H1 (cell line): ENCODE measurements at regions not wholly inside any gene's neighbourhood (a gene's known extent, or its start where the extent isn't known, plus 50 kb on each side); places are given as distances from the start of the nearest gene placed in this dataset.

Experiments used
- CTCF ChIA-PET: fragments of 300-600 bp; sonication (Branson Sonifier 250); formaldehyde crosslinking; loops from one replicate; lab custom pipeline; 2021; ENCODE audit not compliant: partially characterized antibody; lab: Charles Lee
- POLR2A ChIA-PET: fragments of 300-600 bp; sonication (Branson Sonifier 250); formaldehyde crosslinking; loops from one replicate; lab custom pipeline; 2021; ENCODE audit warnings: inconsistent platforms; ENCODE audit not compliant: partially characterized antibody; lab: Charles Lee
- DNase-seq, 2 experiments: peaks; one replicate each; pipeline versions ENCODE4 v3.0.0 to v3.0.0-alpha.2; 2010 to 2022; ENCODE audit warnings: low spot score in 2 of 2, low read depth in 1 of 2, mixed read lengths in 1 of 2
- FAIRE-seq: peaks from 2 replicates; lab custom pipeline; 2011; peaks lifted over from hg19 to GRCh38; lab: Jason Lieb, UNC
- H2AFZ ChIP-seq: 2 replicates; pipeline ENCODE4 v1.8.1; 2012; ENCODE audit warnings: low read length, inconsistent platforms
- H2AK5ac ChIP-seq: 2 replicates; pipeline ENCODE4 v1.6.1; 2013; ENCODE audit warnings: low read depth, low read length
- H2BK120ac ChIP-seq: replicated peaks from 2 replicates; pipeline ENCODE3; 2013; ENCODE audit warnings: low read depth, low read length, inconsistent platforms
- H2BK12ac ChIP-seq: 2 replicates; pipeline ENCODE4 v1.6.1; 2013; ENCODE audit warnings: low read depth, low read length
- H2BK15ac ChIP-seq: 2 replicates; pipeline ENCODE4 v1.6.1; 2013; ENCODE audit warnings: low read length
- H2BK20ac ChIP-seq: 2 replicates; pipeline ENCODE4 v1.6.1; 2013; ENCODE audit warnings: low read length
- H2BK5ac ChIP-seq: 2 replicates; pipeline ENCODE4 v1.6.1; 2013; ENCODE audit warnings: low read depth, low read length
- H3K14ac ChIP-seq: 2 replicates; pipeline ENCODE4 v1.6.1; 2013; ENCODE audit warnings: inconsistent platforms; ENCODE audit not compliant: insufficient read length
- H3K18ac ChIP-seq: 2 replicates; pipeline ENCODE4 v1.6.1; 2013; ENCODE audit warnings: low read length; ENCODE audit errors: extremely low read depth
- H3K23ac ChIP-seq: 2 replicates; pipeline ENCODE4 v1.6.1; 2013; ENCODE audit warnings: inconsistent platforms; ENCODE audit not compliant: insufficient read length
- H3K23me2 ChIP-seq: 2 replicates; pipeline ENCODE4 v1.6.1; 2013; ENCODE audit warnings: low read depth, low read length
- H3K27ac ChIP-seq: 2 replicates; pipeline ENCODE4 v1.6.1; 2011; ENCODE audit warnings: low read depth, low read length, inconsistent platforms
- H3K27me3 ChIP-seq, 4 experiments: replicated peaks in 1 of 4; 1 replicate in 1 of 4; 2 replicates in 3 of 4; pipeline versions ENCODE4 v1.6.1 to v1.8.1; 2011 to 2013; ENCODE audit warnings: low read length in 3 of 4, mild to moderate bottlenecking in 3 of 4, inconsistent platforms in 2 of 4, mixed read lengths in 2 of 4, moderate library complexity in 1 of 4; ENCODE audit not compliant: control insufficient read depth in 3 of 4, insufficient read depth in 3 of 4; ENCODE audit errors: extremely low read depth in 1 of 4
- H3K36me3 ChIP-seq, 4 experiments: 2 replicates each; pipeline versions ENCODE4 v1.6.1 to v1.8.1; 2011 to 2013; ENCODE audit warnings: mild to moderate bottlenecking in 4 of 4, low read length in 3 of 4, moderate library complexity in 2 of 4, control low read depth in 1 of 4, inconsistent platforms in 1 of 4; ENCODE audit not compliant: insufficient read depth in 4 of 4, control insufficient read depth in 2 of 4
- H3K4ac ChIP-seq: replicated peaks from 2 replicates; pipeline ENCODE3; 2013; ENCODE audit warnings: low read length, low read depth, mixed read lengths, inconsistent platforms; ENCODE audit not compliant: insufficient read length
- H3K4me1 ChIP-seq, 4 experiments: replicated peaks in 1 of 4; 1 replicate in 1 of 4; 2 replicates in 3 of 4; pipeline versions ENCODE4 v1.6.1 to v1.8.1; 2011 to 2013; ENCODE audit warnings: low read length in 3 of 4, inconsistent platforms in 2 of 4, mixed read lengths in 1 of 4; ENCODE audit not compliant: insufficient read depth in 4 of 4, control insufficient read depth in 3 of 4
- H3K4me2 ChIP-seq, 2 experiments: 2 replicates each; pipeline versions ENCODE4 v1.6.1 to v1.8.1; 2011 to 2013; ENCODE audit warnings: low read depth in 2 of 2, low read length in 2 of 2, control low read depth in 1 of 2, inconsistent platforms in 1 of 2, mild to moderate bottlenecking in 1 of 2; ENCODE audit not compliant: insufficient read depth in 1 of 2
- H3K4me3 ChIP-seq, 4 experiments: fragments of 200-600, 300-600 bp in 1 of 4; sonication (generic), shearing (Covaris generic), sonication (Bioruptor Twin) in 1 of 4; 2 replicates each; pipeline versions ENCODE4 v1.5.1 to v1.8.1; 2011 to 2016; ENCODE audit warnings: low read length in 4 of 4, low read depth in 3 of 4, control low read depth in 2 of 4, inconsistent platforms in 2 of 4, mild to moderate bottlenecking in 2 of 4, mixed read lengths in 1 of 4, moderate library complexity in 1 of 4; ENCODE audit not compliant: insufficient read depth in 2 of 4; ENCODE audit errors: extremely low read depth in 1 of 4
- H3K56ac ChIP-seq: replicated peaks from 2 replicates; pipeline ENCODE3; 2013; ENCODE audit warnings: low read depth, mild to moderate bottlenecking, mixed read lengths, low read length, inconsistent platforms; ENCODE audit not compliant: insufficient read length
- H3K79me1 ChIP-seq: 2 replicates; pipeline ENCODE4 v1.6.1; 2013; ENCODE audit warnings: low read depth, low read length, control low read depth
- H3K79me2 ChIP-seq, 2 experiments: 2 replicates each; pipeline versions ENCODE4 v1.6.1 to v1.8.1; 2012 to 2013; ENCODE audit warnings: low read length in 2 of 2, mild to moderate bottlenecking in 2 of 2, inconsistent platforms in 1 of 2; ENCODE audit not compliant: insufficient read depth in 2 of 2, control insufficient read depth in 1 of 2
- H3K9ac ChIP-seq, 4 experiments: replicated peaks in 1 of 4; 1 replicate in 1 of 4; 2 replicates in 3 of 4; pipeline versions ENCODE4 v1.6.1 to v1.8.1; 2011 to 2013; ENCODE audit warnings: low read depth in 3 of 4, low read length in 3 of 4, control low read depth in 2 of 4, mild to moderate bottlenecking in 2 of 4, moderate library complexity in 2 of 4, inconsistent platforms in 1 of 4; ENCODE audit errors: extremely low read depth in 1 of 4
- H3K9me3 ChIP-seq, 2 experiments: 2 replicates each; pipeline versions ENCODE4 v1.6.1 to v1.8.1; 2012 to 2013; ENCODE audit warnings: mild to moderate bottlenecking in 2 of 2, moderate library complexity in 2 of 2, control low read depth in 1 of 2, inconsistent platforms in 1 of 2, low read depth in 1 of 2, low read length in 1 of 2, mixed read lengths in 1 of 2; ENCODE audit not compliant: insufficient read depth in 2 of 2
- H4K20me1 ChIP-seq, 2 experiments: replicated peaks in 1 of 2; 2 replicates each; pipeline versions ENCODE3 to v1.8.1; 2011 to 2013; ENCODE audit warnings: inconsistent platforms in 2 of 2, low read length in 2 of 2, mild to moderate bottlenecking in 1 of 2; ENCODE audit not compliant: insufficient read depth in 2 of 2, control insufficient read depth in 1 of 2
- H4K5ac ChIP-seq: 2 replicates; pipeline ENCODE4 v1.6.1; 2013; ENCODE audit warnings: low read length, low read depth, mixed read lengths, inconsistent platforms; ENCODE audit not compliant: insufficient read length
- H4K8ac ChIP-seq: 2 replicates; pipeline ENCODE4 v1.8.0; 2013; ENCODE audit warnings: mild to moderate bottlenecking, moderate library complexity, low read length, inconsistent platforms; ENCODE audit not compliant: insufficient read depth; ENCODE audit errors: extremely low read depth
- H4K91ac ChIP-seq: replicated peaks from 2 replicates; pipeline ENCODE3; 2013; ENCODE audit warnings: low read length, mixed read lengths, inconsistent platforms; ENCODE audit not compliant: insufficient read length
- CEBPB ChIP-seq: IDR thresholded peaks from 2 replicates; pipeline ENCODE4 v1.6.1; 2012; ENCODE audit warnings: low read depth, low read length
- CTBP2 ChIP-seq: IDR thresholded peaks from 2 replicates; pipeline ENCODE4 v1.7.0; 2011; ENCODE audit warnings: borderline replicate concordance, mild to moderate bottlenecking, moderate library complexity, mixed read lengths, low read length; ENCODE audit not compliant: insufficient read depth, insufficient read length
- CTCF ChIP-seq, 3 experiments: IDR thresholded peaks; 1 replicate in 2 of 3; 2 replicates in 1 of 3; pipeline versions ENCODE4 v1.5.1 to v1.6.1; 2011; ENCODE audit warnings: low read length in 3 of 3, mild to moderate bottlenecking in 3 of 3, inconsistent platforms in 2 of 3, low read depth in 1 of 3, moderate library complexity in 1 of 3; ENCODE audit not compliant: insufficient read depth in 1 of 3; ENCODE audit errors: control extremely low read depth in 1 of 3
- EGR1 ChIP-seq: IDR thresholded peaks from 2 replicates; pipeline ENCODE4 v1.6.1; 2011; ENCODE audit warnings: low read depth, low read length, borderline replicate concordance
- EZH2 ChIP-seq: fragments of 200-600 bp; sonication (generic); IDR thresholded peaks from 2 replicates; pipeline ENCODE4 v1.7.1; 2012; ENCODE audit warnings: low read depth, mild to moderate bottlenecking, moderate library complexity, low read length, inconsistent platforms; ENCODE audit not compliant: severe bottlenecking
- FOSL1 ChIP-seq: IDR thresholded peaks from 2 replicates; pipeline ENCODE4 v1.6.1; 2011; ENCODE audit warnings: mild to moderate bottlenecking, low read depth, low read length, moderate library complexity; ENCODE audit not compliant: insufficient read depth
- GABPA ChIP-seq: IDR thresholded peaks from 2 replicates; pipeline ENCODE4 v1.6.1; 2011; ENCODE audit warnings: mild to moderate bottlenecking, low read length, moderate library complexity, borderline replicate concordance; ENCODE audit not compliant: insufficient read depth
- GTF2F1 ChIP-seq: IDR thresholded peaks from 2 replicates; pipeline ENCODE4 v1.6.1; 2012; ENCODE audit warnings: low read depth, low read length, improper control_type of control experiment, borderline replicate concordance
- SUZ12 ChIP-seq: fragments of 200-600 bp; sonication (generic); IDR thresholded peaks from 2 replicates; pipeline ENCODE4 v1.6.1; 2012; ENCODE audit warnings: mild to moderate bottlenecking, inconsistent platforms, low read length, moderate library complexity, mixed read lengths
- TAF7 ChIP-seq: optimal IDR thresholded peaks from 2 replicates; pipeline ENCODE3; 2011; ENCODE audit warnings: low read depth, mild to moderate bottlenecking, inconsistent platforms, low read length, moderate library complexity, borderline replicate concordance
- WGBS, 2 experiments: shearing (Covaris generic) in 1 of 2; methylation state at CpG; one replicate each; pipeline versions ENCODE4 v1.1.6 to v1.1.7; 2013 to 2015; ENCODE audit warnings: low lambda C conversion rate in 2 of 2, mixed read lengths in 2 of 2, inconsistent platforms in 1 of 2, low coverage in 1 of 2, missing lambda C conversion rate in 1 of 2; ENCODE audit not compliant: insufficient replicate concordance in 2 of 2, insufficient coverage in 1 of 2, insufficient read length in 1 of 2; ENCODE audit errors: extremely low coverage in 1 of 2, missing lambda C conversion rate in 1 of 2; 5-methylcytosine and 5-hydroxymethylcytosine counted together

- Histone ChIP-seq H4K91ac (no peak overlapping the region), H3K23me2 (peaks cover 3% of the 10 kb centered on the region; the same call in 1 of the 2 replicates), H2BK12ac (no peak overlapping the region), H4K5ac (no peak overlapping the region), H3K4ac (no peak overlapping the region), H3K79me1 (no peaks in the 10 kb centered on the region), H3K27me3 (no peaks in the 10 kb centered on the region), H3K36me3 (no peaks in the 10 kb centered on the region), H3K27ac (no peak overlapping the region), H3K56ac (no peak overlapping the region), H2BK20ac (no peak overlapping the region), H2BK120ac (no peak overlapping the region), H3K79me2 (no peaks in the 10 kb centered on the region), H3K18ac (no peak overlapping the region), H3K9me3 (no peaks in the 10 kb centered on the region), H3K9ac (no peak overlapping the region), H3K4me2 (no peak overlapping the region), H3K14ac (no peak overlapping the region), H4K20me1 (no peaks in the 10 kb centered on the region), H3K23ac (no peak overlapping the region), H2BK5ac (no peak overlapping the region), H3K4me3 (no peak overlapping the region), H3K4me1 (no peaks in the 10 kb centered on the region), H4K8ac (no peak overlapping the region), H2BK15ac (no peak overlapping the region), H2AK5ac (no peak overlapping the region), H2AFZ (no peak overlapping the region)
- WGBS, 2 experiments, result 84% methylated on average over 2 of the region's 2 CpGs; no CpG with 5 or more reads in 1 of the 2 experiments
- POLR2A ChIA-PET, result no interaction called here
- DNase-seq (no peak), FAIRE-seq (no peak)
- CTCF ChIA-PET, result interaction anchor here (0.7 to 1.7 kb wide), 3 partner anchors 170 to 530 kb away, joined by 3 to 7 read pairs (median 3); no protein-coding TSS in a partner anchor
- TF ChIP-seq SUZ12, result no peak
- TF ChIP-seq FOSL1, result no peak
- no peak for TF ChIP-seq GTF2F1
- TF ChIP-seq GABPA, result no peak
- TF ChIP-seq EZH2, result no peak
- TF ChIP-seq EGR1, result no peak
- TF ChIP-seq CTCF (IDR thresholded peaks at IDR 0.05; ENCODE audit: control extremely low read depth in 1 of 3, insufficient read depth in 1 of 3, low read depth in 1 of 3, low read length in 3 of 3), result no peak
- TF ChIP-seq CTBP2, result no peak
- no peak for TF ChIP-seq TAF7
- TF ChIP-seq CEBPB, result no peak
Measured at GRCh38 chr12:86744547-86745212, 488.5 kb upstream of the MGAT4C start.
